ENCODE measurements at regions not wholly inside any gene's neighbourhood (a gene's known extent, or its start where the extent isn't known, plus 50 kb on each side); places are given as distances from the start of the nearest gene placed in this dataset.

DNA sequence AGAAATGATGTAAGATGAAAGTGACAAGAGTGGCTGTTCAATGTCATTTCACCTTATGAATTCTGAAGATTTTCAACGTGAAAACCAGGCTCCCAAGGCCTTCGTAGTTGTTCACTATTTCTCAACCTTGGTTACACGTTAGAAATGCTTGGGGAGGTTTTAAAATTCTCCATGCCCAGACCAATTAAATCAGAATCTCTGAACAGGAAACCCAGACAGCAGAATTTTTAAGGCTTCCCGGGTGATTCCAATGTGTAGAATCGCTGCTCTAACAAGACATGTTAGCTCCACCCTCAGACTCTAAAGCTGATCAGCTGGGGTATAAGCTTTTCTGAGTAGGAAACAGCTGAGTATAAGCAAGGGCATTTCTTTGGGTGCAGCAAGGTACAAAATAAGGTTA, 160.4 kb upstream of the TET2 start:
- no peak for TF ChIP-seq CTCF (IDR thresholded peaks at IDR 0.05)
- H3K9me3 ChIP-seq = peaks cover 0 to 1% of the 10 kb centered on the region in 2 donors
- no peak overlapping the region for H3K27ac ChIP-seq
- H3K36me3 ChIP-seq = no peaks in the 10 kb centered on the region
- H3K4me1 ChIP-seq = no peaks in the 10 kb centered on the region
- DNase-seq (ENCODE audit: low spot score) = no peak
- H3K27me3 ChIP-seq = no peaks in the 10 kb centered on the region
- H3K4me3 ChIP-seq = no peak overlapping the region

- no peak overlapping the region for H3K4me3 ChIP-seq
- no peaks in the 10 kb centered on the region for H3K4me1 ChIP-seq
- no peak for DNase-seq (ENCODE audit: low spot score)
- no peak for TF ChIP-seq CTCF (IDR thresholded peaks at IDR 0.05)
- H3K9me3 ChIP-seq = peaks cover 0 to under 1% of the 10 kb centered on the region in 2 donors
- H3K27me3 ChIP-seq = no peaks in the 10 kb centered on the region
- no peak overlapping the region for H3K27ac ChIP-seq
- no peaks in the 10 kb centered on the region for H3K36me3 ChIP-seq
Observed at GRCh38 chr4:104989371-104989770, 157.3 kb upstream of the TET2 start.

- H3K36me3 ChIP-seq = no peaks in the 10 kb centered on the region
- H3K4me1 ChIP-seq = no peaks in the 10 kb centered on the region
- no peak for TF ChIP-seq CTCF (IDR thresholded peaks at IDR 0.05)
- no peaks in the 10 kb centered on the region for H3K9me3 ChIP-seq
- no peak overlapping the region for H3K4me3 ChIP-seq
- H3K27me3 ChIP-seq = no peaks in the 10 kb centered on the region
- H3K27ac ChIP-seq = no peak overlapping the region
- DNase-seq (ENCODE audit: low spot score) = no peak
Observed at GRCh38 chr4:105002278-105002677, 144.4 kb upstream of the TET2 start.

DNA sequence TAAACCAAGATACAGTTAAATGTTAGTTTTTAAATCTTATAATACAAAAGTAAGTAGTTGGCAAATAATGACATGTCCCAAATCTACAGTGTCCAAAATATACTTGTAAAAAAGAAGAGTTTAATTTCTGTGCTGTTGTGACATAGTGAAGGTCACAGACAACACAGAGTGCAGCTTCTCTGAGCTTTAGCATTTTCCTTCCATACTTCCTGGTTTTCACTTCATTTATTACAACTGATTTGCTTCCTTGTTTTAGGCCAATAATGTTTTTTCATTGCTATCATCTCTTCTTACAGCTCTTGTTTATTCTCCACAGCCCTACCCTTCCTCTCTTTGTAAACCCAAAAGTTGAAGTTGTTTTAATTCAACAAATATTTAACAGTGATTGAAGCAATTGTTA, 132.4 kb upstream of the TET2 start:
- DNase-seq (ENCODE audit: low spot score) = no peak
- Histone ChIP-seq H3K36me3 (no peaks in the 10 kb centered on the region), H3K4me1 (no peaks in the 10 kb centered on the region), H3K4me3 (no peak overlapping the region), H3K9me3 (no peaks in the 10 kb centered on the region), H3K27ac (no peak overlapping the region), H3K27me3 (no peaks in the 10 kb centered on the region)
- TF ChIP-seq CTCF (IDR thresholded peaks at IDR 0.05) = no peak

DNA sequence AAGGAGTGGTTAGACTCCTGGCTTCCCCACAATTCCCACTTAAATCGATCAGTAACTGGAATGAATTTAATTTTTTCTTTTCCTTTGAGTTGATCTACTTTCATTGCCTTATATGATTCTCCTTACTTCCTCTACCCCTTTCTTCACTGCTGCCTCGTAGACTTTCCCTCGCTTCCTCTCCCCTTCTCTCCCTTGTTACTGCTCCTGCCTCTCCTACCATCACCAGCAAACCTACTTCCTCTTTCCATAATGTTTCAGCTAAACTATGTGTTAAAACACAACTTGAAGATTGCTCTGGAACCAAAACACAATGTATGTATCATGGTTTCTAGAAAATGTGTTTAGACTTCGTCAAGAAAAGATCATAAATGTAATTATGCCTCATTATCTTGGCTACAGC, 132.0 kb upstream of the TET2 start:
- Histone ChIP-seq H3K36me3 (no peaks in the 10 kb centered on the region), H3K4me3 (no peak overlapping the region), H3K27me3 (no peaks in the 10 kb centered on the region), H3K4me1 (no peaks in the 10 kb centered on the region), H3K27ac (no peak overlapping the region), H3K9me3 (no peaks in the 10 kb centered on the region)
- DNase-seq (ENCODE audit: low spot score) = no peak
- no peak for TF ChIP-seq CTCF (IDR thresholded peaks at IDR 0.05)

DNA sequence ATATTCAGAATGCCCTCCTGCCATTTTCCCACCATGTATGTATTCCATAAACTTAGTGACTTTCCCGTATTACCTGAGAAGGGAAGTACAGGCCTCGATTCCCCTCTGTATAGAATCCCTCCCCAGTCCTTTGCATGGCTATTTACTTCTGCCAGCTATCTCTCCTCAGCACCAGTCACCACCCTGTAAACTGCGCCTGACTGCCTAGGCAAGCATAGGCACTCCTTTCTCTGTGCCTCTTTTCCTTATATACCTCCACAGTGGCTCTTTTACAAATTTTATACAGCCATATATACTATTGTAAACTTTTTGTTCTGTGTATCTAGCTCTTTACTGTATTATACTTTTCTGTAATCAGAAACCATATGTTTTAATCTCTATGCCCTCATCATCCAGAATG, 130.9 kb upstream of the TET2 start:
- Histone ChIP-seq H3K36me3 (no peaks in the 10 kb centered on the region), H3K27me3 (no peaks in the 10 kb centered on the region), H3K4me1 (no peaks in the 10 kb centered on the region), H3K27ac (no peak overlapping the region), H3K4me3 (no peak overlapping the region), H3K9me3 (no peaks in the 10 kb centered on the region)
- DNase-seq (ENCODE audit: low spot score) = no peak
- TF ChIP-seq CTCF (IDR thresholded peaks at IDR 0.05) = no peak

All from right atrium auricular region (tissue), 2 donors.